ENCODE measurements at regions not wholly inside any gene's neighbourhood (a gene's known extent, or its start where the extent isn't known, plus 50 kb on each side); places are given as distances from the start of the nearest gene placed in this dataset.

DNA sequence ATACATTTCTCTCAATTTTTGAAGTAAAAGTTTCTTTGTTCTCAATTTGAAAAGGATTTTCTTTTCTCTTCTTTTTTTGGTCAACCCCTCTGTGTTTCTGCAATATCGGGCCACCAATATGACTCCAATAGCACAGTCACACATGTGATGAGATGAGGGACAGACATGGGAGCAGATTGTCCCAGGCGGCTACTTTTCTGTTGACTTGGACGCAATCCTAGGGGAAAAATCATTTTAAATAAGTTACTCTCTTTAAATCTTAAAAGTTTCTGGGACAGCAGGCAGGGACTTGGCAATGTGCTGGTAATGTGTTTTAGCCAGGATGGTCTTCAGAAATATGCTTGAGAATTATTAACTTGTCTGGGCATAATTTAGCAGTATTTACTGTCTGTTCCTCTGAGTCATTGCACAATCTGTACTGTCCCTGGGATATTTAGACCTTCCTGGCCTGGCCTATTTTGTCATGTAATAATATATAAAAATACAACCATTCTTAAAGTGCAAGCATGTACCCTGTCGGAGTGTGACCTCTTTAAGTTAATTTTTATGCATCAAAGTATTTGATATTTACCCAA lies 388.5 kb upstream of the FANCL start:
- TF ChIP-seq GATA3 (IDR thresholded peaks at IDR 0.05; ENCODE audit: low read depth, low read length) (no peak), GATA2 (IDR thresholded peaks at IDR 0.05; ENCODE audit: low read depth, low read length) (no peak)

DNA sequence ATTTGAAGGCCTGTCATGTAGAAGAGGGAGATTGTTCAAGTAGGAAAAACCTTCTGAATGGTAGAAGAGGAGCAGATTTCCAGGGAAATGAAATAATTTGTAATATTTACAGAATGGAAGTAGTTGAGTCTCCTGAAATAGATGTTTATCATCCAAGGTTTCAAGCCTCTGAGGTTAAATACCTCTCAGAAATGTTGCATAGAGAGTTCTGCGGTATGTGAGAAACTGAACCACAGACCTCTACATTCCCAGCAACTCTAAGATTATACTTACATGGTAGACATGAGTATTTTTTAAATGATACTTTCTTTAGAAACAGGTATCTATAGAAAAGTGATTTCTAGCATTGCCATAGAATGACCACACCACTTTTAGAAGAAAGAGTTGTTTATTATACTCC lies 379.8 kb upstream of the FANCL start:
- no peak for TF ChIP-seq GATA2 (IDR thresholded peaks at IDR 0.05; ENCODE audit: low read depth, low read length)
- TF ChIP-seq GATA3 (IDR thresholded peaks at IDR 0.05; ENCODE audit: low read depth, low read length), result no peak

DNA sequence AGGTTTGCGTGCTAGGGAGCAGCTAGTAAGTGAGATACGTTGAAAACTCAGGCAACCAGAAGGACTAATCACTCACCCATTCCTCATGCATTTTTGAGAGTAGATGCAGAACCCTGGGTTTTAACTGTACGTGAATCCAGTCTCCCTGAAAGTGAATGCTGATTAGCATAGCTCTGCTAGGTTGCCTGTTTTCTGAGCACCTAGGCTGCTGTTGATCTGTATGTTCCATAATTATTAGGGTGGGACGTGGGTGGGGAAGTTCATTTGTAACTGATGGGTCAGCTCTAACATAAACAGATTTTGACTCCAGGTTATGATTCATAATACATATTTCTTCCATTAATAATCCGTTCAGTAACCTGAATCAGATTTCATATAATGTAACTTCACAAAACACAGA lies 379.0 kb upstream of the FANCL start:
- TF ChIP-seq GATA3 (IDR thresholded peaks at IDR 0.05; ENCODE audit: low read depth, low read length) (no peak), GATA2 (IDR thresholded peaks at IDR 0.05; ENCODE audit: low read depth, low read length) (no peak)

DNA sequence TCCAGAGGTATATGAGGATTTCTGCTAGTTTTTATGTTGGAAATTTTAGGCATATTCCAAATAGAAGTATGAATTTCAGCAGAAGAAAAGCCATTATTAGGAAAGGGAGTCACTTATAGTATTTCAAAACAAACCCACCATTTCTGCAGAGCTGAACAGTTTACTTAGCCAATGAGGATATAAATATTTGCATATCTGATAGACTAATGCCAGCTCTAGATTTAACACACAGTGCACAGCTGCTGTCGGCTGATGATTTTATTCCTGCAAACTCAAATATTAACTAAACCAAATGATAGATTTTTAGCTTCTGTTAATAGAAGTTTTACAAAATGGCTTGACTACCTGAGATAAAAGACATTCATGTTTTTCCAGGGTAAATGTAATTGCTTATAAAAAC lies 375.8 kb upstream of the FANCL start:
- no peak for TF ChIP-seq GATA3 (IDR thresholded peaks at IDR 0.05; ENCODE audit: low read depth, low read length)
- no peak for TF ChIP-seq GATA2 (IDR thresholded peaks at IDR 0.05; ENCODE audit: low read depth, low read length)

DNA sequence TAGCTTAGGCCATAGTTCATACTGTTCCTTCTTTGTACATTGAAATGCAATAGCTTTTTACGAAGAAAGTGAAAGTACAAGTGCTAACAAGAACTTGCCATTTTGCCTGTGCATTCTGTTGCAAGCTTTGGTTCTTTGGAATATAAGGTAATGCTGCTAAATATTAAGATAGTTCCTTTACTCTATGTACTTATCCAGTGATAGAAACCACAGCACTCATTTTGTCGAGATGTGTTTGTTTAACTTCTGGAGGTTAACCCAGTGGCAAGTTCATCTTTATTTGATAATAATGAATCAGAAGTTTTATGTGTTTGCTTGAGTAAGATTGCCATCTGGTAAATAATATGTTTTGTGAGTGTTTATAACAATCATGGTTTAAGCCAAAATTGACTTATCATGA lies 373.1 kb upstream of the FANCL start:
- no peak for TF ChIP-seq GATA3 (IDR thresholded peaks at IDR 0.05; ENCODE audit: low read depth, low read length)
- TF ChIP-seq GATA2 (IDR thresholded peaks at IDR 0.05; ENCODE audit: low read depth, low read length), result no peak

DNA sequence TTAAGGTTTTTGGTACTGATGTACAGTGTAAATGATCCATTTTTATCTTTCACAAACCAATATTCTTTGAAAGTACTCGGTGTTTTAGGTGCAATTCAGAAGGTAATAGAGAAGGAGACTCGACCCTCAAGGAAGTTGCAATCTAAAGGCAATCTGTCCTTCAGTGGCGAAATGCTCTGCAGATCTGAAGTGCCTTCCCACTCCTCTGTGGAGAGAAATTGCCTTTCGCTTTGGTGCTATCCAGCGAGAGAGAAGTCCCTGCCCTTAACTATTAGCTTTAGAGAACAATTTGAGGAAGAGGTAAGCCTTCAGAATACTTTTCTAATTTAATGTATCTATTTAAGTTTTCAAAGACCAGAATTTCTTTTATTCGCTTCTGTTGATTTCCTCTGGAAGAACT lies 371.8 kb upstream of the FANCL start:
- no peak for TF ChIP-seq GATA2 (IDR thresholded peaks at IDR 0.05; ENCODE audit: low read depth, low read length)
- no peak for TF ChIP-seq GATA3 (IDR thresholded peaks at IDR 0.05; ENCODE audit: low read depth, low read length)

DNA sequence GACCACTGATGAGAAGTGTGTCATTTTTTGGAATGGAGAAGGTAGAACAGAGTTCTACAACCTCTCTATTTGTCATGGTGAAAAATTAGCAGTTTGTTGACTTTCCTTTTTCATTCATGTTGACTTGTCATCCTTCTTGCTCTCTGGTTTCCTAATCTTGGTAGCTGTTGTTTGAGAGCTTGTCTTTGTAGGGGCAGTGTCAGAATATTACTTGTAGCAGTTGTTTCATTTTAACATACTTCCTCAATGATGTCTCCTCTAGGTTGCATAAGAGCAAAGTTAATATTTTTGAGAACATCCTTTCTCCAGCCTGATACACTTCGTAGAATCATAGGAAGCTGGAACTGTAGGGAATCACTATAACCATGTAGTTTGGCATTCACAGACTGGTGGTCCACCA lies 368.2 kb upstream of the FANCL start:
- TF ChIP-seq GATA3 (IDR thresholded peaks at IDR 0.05; ENCODE audit: low read depth, low read length), result no peak
- no peak for TF ChIP-seq GATA2 (IDR thresholded peaks at IDR 0.05; ENCODE audit: low read depth, low read length)

DNA sequence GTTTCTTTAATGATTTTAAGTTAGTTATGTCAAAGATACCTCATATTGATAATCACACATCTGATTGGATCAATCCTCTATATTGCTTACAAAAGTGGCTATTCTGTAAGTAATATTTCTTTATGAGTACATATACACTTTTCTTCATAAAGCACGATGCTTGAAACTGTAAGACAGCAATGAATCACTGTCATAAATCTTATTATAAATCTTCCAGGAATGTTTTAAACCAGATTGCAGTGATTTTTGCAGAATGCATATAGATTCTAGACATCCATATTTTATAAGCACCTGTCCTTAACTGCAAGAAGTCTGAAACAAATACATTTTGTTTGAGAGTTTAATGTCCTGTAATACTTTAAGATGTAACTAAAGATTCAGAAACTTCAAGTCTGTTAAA lies 367.0 kb upstream of the FANCL start:
- TF ChIP-seq GATA2 (IDR thresholded peaks at IDR 0.05; ENCODE audit: low read depth, low read length) (no peak), GATA3 (IDR thresholded peaks at IDR 0.05; ENCODE audit: low read depth, low read length) (no peak)

DNA sequence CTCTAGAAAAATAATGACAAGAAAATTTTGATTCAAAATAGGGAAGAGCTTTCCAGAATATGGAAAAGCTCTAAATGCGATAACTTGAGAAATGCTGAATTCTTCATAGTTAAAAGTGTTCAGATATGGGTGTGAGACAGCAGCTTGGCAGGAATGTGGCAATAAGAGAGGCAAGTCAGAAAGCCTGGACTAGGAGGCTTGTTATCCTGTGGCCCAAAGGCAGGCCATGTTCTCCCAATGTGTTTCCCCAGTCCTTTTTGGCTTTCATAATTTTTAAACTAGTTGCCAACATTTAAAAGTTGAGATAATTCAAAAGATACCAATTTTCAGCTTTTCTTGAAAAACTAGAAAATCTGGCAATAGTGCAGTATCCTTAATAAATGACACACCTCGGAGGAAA lies 366.3 kb upstream of the FANCL start:
- TF ChIP-seq GATA3 (IDR thresholded peaks at IDR 0.05; ENCODE audit: low read depth, low read length), result no peak
- TF ChIP-seq GATA2 (IDR thresholded peaks at IDR 0.05; ENCODE audit: low read depth, low read length), result no peak

DNA sequence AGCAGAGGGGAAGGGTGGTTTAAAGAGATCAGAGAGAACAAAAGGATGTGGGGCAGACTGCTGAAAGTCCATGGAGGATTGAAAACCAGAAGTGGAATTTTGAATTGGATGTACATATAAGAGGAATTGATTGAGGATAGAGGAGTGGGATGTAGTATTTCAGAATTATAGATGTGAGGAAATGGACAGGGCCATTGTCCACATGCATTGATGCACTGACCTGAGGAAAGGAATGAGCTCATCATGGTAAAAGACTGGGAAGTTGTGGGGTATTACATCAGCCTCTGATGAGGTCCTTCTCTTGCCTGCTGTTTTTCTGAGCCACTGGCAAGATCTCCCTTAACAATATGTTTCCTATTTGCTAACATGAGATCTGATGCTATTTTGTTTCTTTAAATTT lies 365.7 kb upstream of the FANCL start:
- TF ChIP-seq GATA2 (IDR thresholded peaks at IDR 0.05; ENCODE audit: low read depth, low read length), result no peak

DNA sequence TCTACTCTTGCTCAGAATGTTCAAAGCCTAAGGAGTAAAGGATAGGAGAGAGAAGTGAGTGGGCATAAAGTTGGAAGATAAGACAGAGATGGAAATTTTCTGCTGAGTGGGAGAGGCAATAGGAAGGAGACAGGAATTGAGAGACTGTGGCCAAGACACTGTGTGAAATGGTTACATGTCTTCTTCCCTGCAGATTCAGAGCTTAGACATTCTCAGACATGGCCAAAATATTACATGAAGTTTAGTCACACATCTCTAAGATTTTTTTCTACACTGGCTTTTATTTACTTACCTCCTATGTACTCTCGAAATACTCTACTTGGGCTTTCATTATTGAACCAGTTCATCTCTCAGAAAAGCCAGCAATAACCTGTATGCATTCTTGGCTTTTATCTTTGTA lies 363.0 kb upstream of the FANCL start:
- TF ChIP-seq GATA2 (IDR thresholded peaks at IDR 0.05; ENCODE audit: low read depth, low read length) (no peak), GATA3 (IDR thresholded peaks at IDR 0.05; ENCODE audit: low read depth, low read length) (no peak)

DNA sequence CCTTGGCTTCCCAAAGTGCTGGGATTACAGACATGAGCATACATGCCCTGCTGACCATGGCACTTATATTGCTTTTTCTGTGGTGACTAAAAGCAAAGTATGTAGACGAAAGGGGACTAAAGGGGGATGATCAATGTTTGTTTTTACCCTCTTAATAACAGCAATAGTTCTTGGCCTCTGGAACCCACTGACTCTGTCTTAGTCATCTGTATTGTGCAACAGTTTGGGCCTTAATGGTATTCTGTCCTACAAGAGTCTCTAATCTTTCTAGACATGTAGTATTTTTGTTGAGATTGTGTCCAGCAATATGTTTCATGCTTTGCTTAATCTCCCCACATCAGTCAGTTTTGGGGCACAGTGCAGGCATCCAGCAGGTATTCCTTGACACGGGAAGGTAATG lies 359.9 kb upstream of the FANCL start:
- TF ChIP-seq GATA3 (IDR thresholded peaks at IDR 0.05; ENCODE audit: low read depth, low read length) (no peak), GATA2 (IDR thresholded peaks at IDR 0.05; ENCODE audit: low read depth, low read length) (no peak)

DNA sequence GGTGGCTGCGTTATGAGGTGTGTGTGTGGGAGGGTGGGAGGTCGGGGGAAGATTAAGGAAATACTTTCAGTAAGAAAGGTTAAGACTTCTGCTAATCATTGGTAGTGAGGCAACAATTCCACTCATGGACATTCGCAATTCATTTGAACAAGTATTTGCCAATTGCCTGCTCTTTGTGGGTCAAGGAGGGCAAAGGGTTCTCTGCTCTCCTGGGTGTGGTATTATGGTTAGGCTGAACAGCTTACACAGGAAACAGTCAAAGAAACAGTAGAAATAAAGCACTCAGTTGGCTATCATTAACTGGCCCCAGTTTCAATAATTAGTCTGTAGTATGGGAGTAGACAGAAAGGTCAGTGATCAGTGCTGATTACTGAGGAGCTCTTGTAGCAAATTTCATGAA lies 357.0 kb upstream of the FANCL start:
- TF ChIP-seq GATA3 (IDR thresholded peaks at IDR 0.05; ENCODE audit: low read depth, low read length) (no peak), GATA2 (IDR thresholded peaks at IDR 0.05; ENCODE audit: low read depth, low read length) (no peak)

DNA sequence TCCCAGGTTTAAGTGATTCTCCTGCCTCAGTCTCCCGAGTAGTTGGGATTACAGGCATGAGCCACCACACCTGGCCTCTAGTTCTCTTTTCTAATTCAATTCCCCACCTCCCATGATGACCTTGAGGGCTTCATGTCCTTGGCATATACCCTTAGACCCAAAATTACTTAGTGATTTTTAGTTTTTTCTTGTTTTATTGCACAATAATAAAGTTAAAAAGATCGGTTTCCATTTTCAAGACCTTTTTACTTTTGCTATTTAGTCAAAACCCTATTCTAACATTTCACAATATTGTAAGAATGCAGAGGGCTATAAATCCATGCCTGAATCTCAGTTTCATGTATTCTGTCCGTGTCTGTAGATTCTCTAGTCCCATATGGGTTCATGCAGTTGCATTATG lies 354.6 kb upstream of the FANCL start:
- TF ChIP-seq GATA3 (IDR thresholded peaks at IDR 0.05; ENCODE audit: low read depth, low read length) (no peak), GATA2 (IDR thresholded peaks at IDR 0.05; ENCODE audit: low read depth, low read length) (no peak)

DNA sequence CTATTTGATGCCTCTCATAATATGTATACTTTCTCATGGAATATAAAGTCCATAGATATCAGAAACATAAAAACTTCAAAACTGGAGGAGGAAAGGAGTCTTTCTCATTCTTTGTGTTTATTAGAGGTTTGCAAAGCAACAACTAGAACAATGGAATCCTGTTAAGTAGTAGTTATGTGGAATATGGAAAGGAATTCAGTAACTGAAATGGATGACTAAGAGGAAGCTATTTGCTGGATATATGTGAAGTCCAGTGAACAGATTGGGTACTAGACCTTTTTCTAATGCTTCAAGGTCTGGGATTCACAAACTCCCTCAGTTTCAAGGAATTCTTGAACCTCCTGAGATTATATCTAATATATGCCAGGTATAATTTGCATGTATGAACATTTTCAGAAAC lies 353.6 kb upstream of the FANCL start:
- TF ChIP-seq GATA2 (IDR thresholded peaks at IDR 0.05; ENCODE audit: low read depth, low read length) (no peak), GATA3 (IDR thresholded peaks at IDR 0.05; ENCODE audit: low read depth, low read length) (no peak)

DNA sequence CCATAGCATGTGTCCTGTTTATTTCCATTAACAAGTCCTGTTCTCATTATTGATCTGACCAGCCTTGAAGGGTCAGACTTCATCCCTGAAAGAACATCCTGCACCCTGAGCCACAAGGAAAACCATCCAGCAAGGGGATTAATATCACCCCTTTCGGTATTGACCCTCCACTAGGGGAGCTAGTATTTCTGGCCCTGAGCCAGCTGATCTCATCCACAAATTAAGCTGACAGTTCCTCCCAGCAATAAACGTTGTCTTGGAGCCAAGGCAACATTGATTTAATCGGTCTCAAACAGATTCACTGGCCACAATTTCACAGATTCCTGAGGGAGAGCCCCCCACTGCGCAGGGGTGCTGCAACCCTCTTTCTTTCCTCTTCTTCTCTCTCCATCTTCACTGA lies 353.1 kb upstream of the FANCL start:
- no peak for TF ChIP-seq GATA3 (IDR thresholded peaks at IDR 0.05; ENCODE audit: low read depth, low read length)
- no peak for TF ChIP-seq GATA2 (IDR thresholded peaks at IDR 0.05; ENCODE audit: low read depth, low read length)
